HUES48 (cell line): ENCODE measurements at regions not wholly inside any gene's neighbourhood (a gene's known extent, or its start where the extent isn't known, plus 50 kb on each side); places are given as distances from the start of the nearest gene placed in this dataset.
"Not testable (repeated sequence)": the region's sequence is repeated elsewhere in the genome, so short reads cannot be mapped to it uniquely, and the experiment has no call there.

Experiments
- H3K27ac ChIP-seq: one replicate; pipeline ENCODE4 v1.7.0; 2013; ENCODE audit warnings: low read depth, low read length, inconsistent platforms
- H3K27me3 ChIP-seq: 2 replicates; pipeline ENCODE4 v1.6.1; 2013; ENCODE audit warnings: mild to moderate bottlenecking, low read length; ENCODE audit not compliant: control insufficient read depth, insufficient read depth
- H3K36me3 ChIP-seq: 2 replicates; pipeline ENCODE4 v1.6.1; 2013; ENCODE audit warnings: low read length; ENCODE audit not compliant: control insufficient read depth, insufficient read depth
- H3K4me1 ChIP-seq: 2 replicates; pipeline ENCODE4 v1.6.1; 2013; ENCODE audit warnings: mild to moderate bottlenecking, low read length; ENCODE audit not compliant: control insufficient read depth, insufficient read depth
- H3K4me3 ChIP-seq: 2 replicates; pipeline ENCODE4 v1.5.1; 2013; ENCODE audit warnings: mild to moderate bottlenecking, low read depth, low read length
- H3K9ac ChIP-seq: 2 replicates; pipeline ENCODE4 v1.6.1; 2013; ENCODE audit warnings: mild to moderate bottlenecking, low read depth, low read length, moderate library complexity
- H3K9me3 ChIP-seq: 2 replicates; pipeline ENCODE4 v1.6.1; 2013; ENCODE audit warnings: low read length; ENCODE audit not compliant: control insufficient read depth, insufficient read depth

DNA sequence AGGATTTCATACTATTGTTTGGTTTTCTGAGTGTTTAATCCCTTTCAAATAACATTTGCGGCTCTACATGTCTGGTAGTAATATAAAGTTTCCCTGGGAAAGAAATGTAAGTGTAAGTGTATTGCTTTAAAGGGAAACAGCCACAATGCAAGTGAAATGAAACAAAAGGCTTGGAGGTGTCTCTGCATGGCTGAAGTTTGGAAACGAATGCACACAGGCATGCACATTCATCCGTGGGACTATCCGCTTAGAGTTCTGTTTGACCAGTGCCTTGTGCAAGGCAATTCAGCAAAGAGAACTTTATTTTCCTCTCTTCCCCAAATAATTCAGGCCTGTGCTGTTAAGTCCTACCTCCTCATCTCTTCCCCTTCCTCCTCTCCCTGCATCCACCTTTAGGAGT lies 56.1 kb upstream of the MRTFB start:
- Histone ChIP-seq H3K27me3 (no peaks in the 10 kb centered on the region), H3K27ac (no peak overlapping the region), H3K4me3 (no peak overlapping the region), H3K9ac (no peak overlapping the region), H3K36me3 (no peaks in the 10 kb centered on the region), H3K9me3 (no peaks in the 10 kb centered on the region), H3K4me1 (peaks cover 14% of the 10 kb centered on the region)

DNA sequence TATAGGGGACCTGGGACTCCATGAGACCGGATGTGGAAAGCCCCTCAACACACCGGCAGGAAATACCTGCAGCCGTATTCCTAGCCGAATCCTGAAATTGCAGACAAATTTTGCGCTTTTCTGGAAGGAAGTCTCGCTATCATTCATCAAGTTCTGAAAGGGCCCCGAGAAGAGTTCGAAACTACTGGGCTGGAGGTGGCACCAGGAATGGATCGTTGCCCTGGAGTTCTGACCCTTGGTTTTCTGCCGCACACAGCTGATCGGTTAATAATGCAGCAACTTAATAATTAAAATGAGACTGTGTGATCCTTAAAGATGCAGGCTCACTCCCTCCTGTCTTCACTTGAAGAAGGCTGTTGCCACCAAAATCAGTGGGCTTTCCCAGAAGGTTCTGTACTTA lies 55.7 kb upstream of the MRTFB start:
- no peaks in the 10 kb centered on the region for H3K9me3 ChIP-seq
- H3K27me3 ChIP-seq, result no peaks in the 10 kb centered on the region
- H3K9ac ChIP-seq, result no peak overlapping the region
- H3K4me3 ChIP-seq, result no peak overlapping the region
- peaks cover 13% of the 10 kb centered on the region for H3K4me1 ChIP-seq
- H3K27ac ChIP-seq, result no peak overlapping the region
- no peaks in the 10 kb centered on the region for H3K36me3 ChIP-seq

DNA sequence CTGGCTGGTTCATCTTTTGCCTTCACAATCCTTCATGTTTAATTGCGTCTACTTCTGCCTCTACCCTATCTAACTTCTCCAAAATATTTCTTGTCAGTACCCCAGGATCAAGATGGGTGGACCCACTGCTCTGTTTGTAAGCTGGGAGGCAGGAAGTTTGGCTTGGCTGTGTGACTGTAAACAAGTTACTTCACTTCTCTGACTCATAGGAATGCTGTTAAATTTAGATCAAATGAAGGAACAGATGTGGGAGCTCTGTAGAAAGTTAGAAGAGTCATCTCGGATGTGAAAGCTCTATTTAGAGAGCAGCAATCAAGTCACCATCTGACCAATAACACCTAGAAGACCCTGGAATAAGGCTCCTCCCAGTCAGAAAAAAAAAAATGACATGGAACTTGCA lies 55.2 kb upstream of the MRTFB start:
- Histone ChIP-seq H3K9me3 (no peaks in the 10 kb centered on the region), H3K27ac (no peak overlapping the region), H3K27me3 (no peaks in the 10 kb centered on the region), H3K4me1 (peaks cover 13% of the 10 kb centered on the region), H3K36me3 (no peaks in the 10 kb centered on the region), H3K4me3 (no peak overlapping the region), H3K9ac (no peak overlapping the region)

DNA sequence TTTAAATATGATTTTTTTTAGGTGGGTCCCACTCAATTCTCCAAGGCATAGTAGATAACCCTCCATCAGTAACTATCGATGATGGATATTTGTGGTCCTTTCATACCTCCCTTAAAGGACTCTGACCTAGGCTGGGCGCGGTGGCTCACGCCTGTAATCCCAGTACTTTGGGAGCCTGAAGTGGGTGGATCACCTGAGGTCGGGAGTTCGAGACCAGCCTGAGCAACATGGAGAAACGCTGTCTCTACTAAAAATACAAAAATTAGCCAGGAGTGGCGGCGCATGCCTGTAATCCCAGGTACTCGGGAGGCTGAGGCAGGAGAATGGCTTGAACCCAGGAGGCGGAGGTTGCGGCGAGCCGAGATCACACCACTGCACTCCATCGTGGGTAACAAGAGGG lies 54.8 kb upstream of the MRTFB start:
- H3K4me1 ChIP-seq, result peaks cover 13% of the 10 kb centered on the region
- H3K9ac ChIP-seq, H3K36me3 ChIP-seq, H3K4me3 ChIP-seq, H3K27me3 ChIP-seq, H3K9me3 ChIP-seq, H3K27ac ChIP-seq: not testable (repeated sequence)

GRCh38 chr16:14017886-14018285 lies 53.2 kb upstream of the MRTFB start:
- peaks cover 9% of the 10 kb centered on the region for H3K4me1 ChIP-seq
- H3K9me3 ChIP-seq, result no peaks in the 10 kb centered on the region
- H3K27ac ChIP-seq, result no peak overlapping the region

DNA sequence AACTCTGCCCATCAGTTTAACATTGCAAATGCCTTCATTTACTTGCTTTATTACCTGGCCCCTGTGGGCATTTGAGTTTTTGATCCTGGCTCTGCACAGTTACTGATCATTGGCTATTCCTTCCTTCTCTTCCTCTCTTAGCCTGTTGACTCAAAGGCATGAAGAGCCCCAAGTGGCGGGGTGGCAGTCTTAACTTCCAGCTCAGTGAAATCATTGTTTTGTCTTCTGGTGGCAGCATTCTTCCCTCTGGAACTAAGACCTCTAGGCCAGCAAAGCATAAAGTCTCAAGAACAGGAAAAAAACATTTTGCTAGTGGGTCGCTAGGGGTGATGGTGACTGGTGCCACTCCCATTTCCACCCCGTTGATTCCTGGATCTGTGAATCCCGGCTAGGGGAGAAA lies 52.3 kb upstream of the MRTFB start:
- Histone ChIP-seq H3K27me3 (no peaks in the 10 kb centered on the region), H3K27ac (no peak overlapping the region), H3K36me3 (no peaks in the 10 kb centered on the region), H3K9me3 (no peaks in the 10 kb centered on the region), H3K9ac (no peak overlapping the region), H3K4me3 (no peak overlapping the region), H3K4me1 (no peaks in the 10 kb centered on the region)

More at GRCh38 chr16:14017886-14018285, 53.2 kb upstream of the MRTFB start:
- H3K36me3 ChIP-seq, result no peaks in the 10 kb centered on the region
- H3K27me3 ChIP-seq, result no peaks in the 10 kb centered on the region
- no peak overlapping the region for H3K4me3 ChIP-seq
- H3K9ac ChIP-seq, result no peak overlapping the region

DNA sequence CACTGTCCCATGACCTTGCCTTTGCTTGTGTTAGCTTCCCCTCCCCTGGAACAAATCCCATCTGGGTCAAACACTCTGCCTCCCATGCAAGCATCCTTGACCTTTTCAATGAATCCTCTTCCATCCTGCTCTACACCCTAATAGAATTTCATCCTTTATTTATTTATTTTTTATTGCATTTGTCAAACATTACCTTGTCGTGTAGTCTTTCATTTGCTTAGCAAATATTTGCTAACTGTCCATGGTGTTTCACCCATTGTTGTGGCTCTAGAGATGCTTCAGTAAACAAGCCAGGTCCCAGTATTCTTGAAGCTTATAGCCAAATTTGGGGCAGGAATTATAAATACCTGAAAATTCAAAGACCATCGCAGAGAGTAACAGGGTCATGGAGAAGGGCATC lies 51.0 kb upstream of the MRTFB start:
- H3K9ac ChIP-seq, result no peak overlapping the region
- no peaks in the 10 kb centered on the region for H3K36me3 ChIP-seq
- no peaks in the 10 kb centered on the region for H3K9me3 ChIP-seq
- H3K27me3 ChIP-seq, result no peaks in the 10 kb centered on the region
- H3K4me3 ChIP-seq, result no peak overlapping the region
- H3K4me1 ChIP-seq, result no peaks in the 10 kb centered on the region
- H3K27ac ChIP-seq, result no peak overlapping the region
